Retina (tissue), 1 donor: ENCODE measurements at regions not wholly inside any gene's neighbourhood (a gene's known extent, or its start where the extent isn't known, plus 50 kb on each side); places are given as distances from the start of the nearest gene placed in this dataset.
"Not testable (repeated sequence)": the region's sequence is repeated elsewhere in the genome, so short reads cannot be mapped to it uniquely, and the experiment has no call there.

Source experiments
- DNase-seq: peaks from one replicate; pipeline ENCODE4 v3.0.0-alpha.2; 2016

DNA sequence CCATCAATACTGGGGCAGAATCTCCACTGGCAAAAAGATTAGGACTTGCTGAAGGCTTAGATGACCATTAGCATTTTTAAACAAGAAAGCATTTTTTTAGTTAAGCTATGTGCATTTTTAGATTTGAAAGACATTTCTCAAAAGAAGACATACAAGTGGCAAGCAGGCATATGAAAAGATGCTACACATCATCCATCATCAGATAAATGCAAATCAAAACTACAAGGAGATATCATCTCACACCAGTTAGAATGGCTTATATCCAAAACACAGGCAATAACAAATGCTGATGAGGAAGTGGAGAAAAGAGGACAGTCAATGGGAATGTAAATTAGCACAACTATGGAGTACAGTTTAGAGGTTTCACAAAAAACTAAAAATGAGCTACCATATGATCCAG lies 195.6 kb upstream of the TNC start:
- DNase-seq: no peak

DNA sequence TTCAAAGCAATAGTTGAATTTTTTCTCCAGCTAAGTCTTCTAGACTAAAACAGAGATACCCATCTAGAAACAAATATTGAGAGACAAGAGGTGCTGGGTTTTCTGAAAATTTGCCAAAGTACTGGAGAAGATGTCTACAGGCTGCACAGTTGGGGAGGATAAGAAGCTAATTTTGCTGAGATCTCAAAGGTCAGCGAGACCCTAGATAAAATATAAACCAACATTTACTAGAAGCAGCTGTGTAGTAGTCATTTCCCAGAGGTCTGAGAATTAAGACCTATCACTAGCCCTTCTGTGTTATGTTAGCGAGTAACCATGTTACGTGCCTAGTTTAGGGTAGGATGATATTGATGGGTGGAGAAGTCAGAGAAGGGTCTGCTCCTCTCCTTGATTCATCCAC lies 208.5 kb upstream of the TNC start:
- no peak for DNase-seq

- DNase-seq: no peak
Measured at GRCh38 chr9:115327436-115328122, 209.6 kb upstream of the TNC start.

GRCh38 chr9:115328228-115328627 lies 210.3 kb upstream of the TNC start:
- no peak for DNase-seq

DNA sequence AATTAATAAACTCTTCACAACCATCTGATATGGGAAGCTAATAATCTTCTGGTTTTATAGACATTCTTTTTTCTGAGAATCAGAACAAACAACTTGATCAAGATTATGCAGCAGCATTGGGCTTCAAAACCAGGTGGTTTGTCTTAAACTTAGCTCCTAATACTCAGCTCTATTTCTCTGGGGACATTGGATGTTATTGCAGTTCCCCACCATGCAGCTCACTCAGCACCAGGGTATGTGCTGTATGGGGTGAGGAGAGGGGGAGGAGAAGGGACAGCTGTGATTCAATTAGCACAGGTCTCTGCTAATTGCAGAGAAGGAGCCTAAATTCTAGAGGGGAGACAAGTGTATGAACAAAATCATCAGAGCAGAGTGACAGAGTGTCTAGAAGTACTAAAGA lies 210.7 kb upstream of the TNC start:
- DNase-seq: no peak

DNA sequence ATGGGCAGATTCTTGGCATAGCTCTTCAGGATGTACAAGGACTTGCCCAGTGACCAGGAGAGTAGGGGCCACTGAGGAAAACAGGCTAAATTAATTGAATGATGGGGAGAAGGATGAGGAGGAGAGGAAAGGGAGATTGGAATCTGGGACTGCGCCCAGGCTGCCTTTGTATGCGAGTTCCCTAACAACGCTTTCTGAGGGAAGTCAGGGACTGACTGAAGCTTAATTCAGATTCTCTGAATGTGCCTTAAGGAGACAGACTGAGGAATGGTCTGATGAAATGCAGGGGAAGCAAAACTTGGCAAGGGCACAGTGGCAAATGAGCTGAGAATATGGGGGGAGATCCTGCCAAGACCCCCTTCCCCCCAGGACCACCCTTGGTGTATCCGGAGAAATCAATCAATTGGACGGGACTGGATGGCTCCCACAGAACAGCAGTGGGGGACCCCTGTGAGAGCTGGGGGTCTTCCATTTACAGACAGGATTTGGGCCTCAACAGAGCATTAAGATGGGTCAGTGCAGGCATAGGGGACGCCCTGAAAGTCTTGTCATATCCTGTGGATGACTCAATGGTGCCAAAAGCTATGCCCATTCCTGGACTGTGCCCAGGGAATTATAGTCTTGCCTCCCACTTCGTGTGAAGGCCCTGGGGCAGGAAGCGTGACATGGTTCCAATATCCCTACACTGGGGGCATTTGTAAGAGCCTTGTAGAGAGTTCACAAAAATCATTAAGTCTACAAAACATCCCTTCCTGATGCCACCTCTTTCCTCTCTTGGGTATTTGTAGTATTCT lies 215.5 kb upstream of the TNC start:
- no peak for DNase-seq

GRCh38 chr9:115335439-115335838 lies 217.5 kb upstream of the TNC start:
- DNase-seq: no peak

- no peak for DNase-seq
Measured at GRCh38 chr9:115340314-115340713, 222.4 kb upstream of the TNC start.

- DNase-seq: no peak
Measured at GRCh38 chr9:115341426-115341825, 223.5 kb upstream of the TNC start.

GRCh38 chr9:115347776-115348175 lies 229.8 kb upstream of the TNC start:
- DNase-seq: not testable (repeated sequence)

- not testable (repeated sequence) for DNase-seq
Measured at GRCh38 chr9:115348936-115349335, 231.0 kb upstream of the TNC start.

GRCh38 chr9:115349542-115349941 lies 231.6 kb upstream of the TNC start:
- no peak for DNase-seq

DNA sequence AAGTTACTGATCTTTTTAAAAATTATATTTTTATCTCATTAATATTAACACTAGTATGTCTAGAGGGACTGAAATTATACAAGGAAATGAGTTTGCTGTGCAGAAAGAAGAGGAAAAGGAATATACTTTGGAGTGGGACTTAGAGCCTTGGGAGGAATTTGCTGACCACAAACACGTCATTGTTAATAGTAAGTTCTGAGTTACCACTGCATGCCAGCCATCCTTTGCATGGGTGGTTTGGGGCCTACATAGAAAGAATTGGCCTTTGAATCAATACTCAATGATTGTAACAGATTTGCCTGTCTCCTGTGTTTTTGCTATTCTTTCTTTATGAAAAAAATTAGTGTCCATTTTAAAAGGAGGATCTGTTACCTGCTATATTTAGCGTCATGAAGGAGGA lies 232.6 kb upstream of the TNC start:
- no peak for DNase-seq

DNA sequence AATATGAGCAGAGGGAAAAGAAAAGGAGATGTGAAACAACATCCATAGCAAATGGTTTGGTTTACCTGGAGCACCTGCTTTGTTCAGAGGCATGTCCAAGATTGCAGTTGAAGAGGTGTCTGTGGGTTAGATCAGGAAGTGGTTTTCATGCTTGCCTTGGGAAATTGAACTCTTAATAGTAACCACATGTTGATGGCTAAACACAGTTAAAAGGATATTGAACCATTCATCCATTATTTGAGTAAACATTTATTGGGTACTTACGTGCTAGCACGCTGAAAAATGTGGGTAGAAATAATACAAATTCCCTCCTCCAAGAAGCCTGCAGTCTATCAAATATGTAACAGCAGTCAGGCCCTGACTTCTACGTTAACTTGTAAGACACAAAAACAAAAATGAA lies 235.7 kb upstream of the TNC start:
- no peak for DNase-seq

DNA sequence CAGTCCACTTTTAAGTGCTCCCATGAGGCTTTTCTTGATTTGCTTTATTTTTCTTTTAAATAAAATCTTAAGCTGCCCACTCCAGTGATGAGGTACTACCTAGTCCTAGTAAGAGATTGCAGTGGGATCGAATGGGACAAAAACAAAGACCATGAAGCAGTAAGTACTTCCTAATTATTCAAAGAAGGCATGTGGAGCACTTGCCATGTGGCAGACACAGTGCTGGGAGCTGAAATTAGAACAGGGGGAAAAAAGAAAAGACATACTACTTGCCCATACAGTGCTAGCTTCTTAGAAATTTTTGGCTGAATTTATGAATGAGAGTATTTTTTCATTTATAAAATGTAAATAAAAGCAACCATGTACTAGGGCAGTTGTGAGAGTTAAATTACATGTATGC lies 239.9 kb upstream of the TNC start:
- DNase-seq: no peak

DNA sequence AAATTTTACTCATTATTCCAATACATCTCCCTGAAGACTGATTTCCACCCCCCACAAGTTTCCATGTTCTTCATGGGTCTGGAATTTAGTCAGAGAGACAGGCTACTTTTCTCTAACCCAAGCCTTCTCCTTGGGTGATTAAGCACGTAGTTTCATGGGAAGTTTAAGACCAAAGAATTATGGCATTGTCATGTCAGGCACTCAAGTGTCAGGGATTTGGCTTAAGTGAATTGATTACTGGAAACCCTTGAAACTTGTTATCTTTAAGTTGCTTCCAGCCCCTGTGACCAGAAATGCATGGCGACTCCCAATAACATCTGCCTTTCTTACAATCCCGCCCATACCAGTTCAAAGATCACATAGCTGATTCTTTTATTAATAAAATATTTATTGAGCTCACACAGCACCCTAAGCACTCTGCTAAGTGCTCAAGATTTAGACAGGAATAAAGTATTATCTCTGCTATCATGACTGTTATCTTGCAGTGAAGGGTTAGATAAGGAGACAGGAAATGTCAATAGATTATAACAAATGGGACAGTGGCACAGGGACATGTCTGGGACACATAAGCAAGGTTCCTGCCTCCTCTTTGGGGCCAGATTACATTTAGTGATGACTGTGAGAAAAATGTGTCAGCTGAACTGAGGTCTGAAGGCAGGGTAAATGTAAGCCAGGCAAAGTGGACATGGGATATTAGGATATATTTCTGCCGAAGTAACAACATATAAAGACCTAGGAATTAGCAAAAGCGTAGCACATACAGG lies 241.2 kb upstream of the TNC start:
- no peak for DNase-seq

DNA sequence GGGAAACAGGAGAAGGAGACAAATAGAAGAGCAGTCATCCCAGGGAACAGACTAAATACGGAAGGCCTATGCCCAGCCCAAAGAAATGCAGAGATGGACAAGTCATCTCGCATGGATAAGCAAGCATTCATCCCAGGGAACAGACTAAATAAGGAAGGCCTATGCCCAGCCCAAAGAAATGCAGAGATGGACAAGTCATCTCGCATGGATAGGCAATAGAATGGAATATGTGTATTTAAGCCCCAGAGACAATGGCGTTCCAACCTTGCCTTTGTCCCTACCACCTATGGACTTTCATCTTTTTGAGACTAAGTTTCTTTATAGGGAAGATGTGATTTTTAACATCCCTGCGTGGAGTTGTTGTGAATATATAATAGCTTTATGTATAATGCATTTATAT lies 242.2 kb upstream of the TNC start:
- no peak for DNase-seq

GRCh38 chr9:115362101-115362500 lies 244.1 kb upstream of the TNC start:
- no peak for DNase-seq

- DNase-seq: no peak
Measured at GRCh38 chr9:115362640-115363039, 244.7 kb upstream of the TNC start.

DNA sequence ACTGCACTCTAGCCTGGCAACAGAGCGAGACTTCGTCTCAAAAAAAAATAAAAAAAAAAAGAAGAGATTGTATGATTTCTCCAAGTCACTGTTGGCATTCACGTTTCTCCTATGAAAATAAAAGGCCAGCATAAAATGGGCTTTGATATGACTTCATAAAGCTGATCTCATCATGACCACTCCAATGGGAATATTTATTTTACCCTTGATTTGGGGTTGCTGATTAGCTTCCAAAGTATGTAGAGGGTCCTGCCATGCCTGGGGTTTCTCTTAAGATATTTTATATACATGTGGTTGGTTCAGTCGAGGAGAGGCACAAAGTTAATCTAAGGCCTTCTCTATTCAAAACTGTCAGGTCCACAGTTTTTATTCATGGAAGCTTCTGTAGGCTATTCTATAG lies 247.0 kb upstream of the TNC start:
- no peak for DNase-seq

- DNase-seq: no peak
Measured at GRCh38 chr9:115367321-115367720, 249.4 kb upstream of the TNC start.

GRCh38 chr9:115367780-115368525 lies 250.0 kb upstream of the TNC start:
- no peak for DNase-seq

DNA sequence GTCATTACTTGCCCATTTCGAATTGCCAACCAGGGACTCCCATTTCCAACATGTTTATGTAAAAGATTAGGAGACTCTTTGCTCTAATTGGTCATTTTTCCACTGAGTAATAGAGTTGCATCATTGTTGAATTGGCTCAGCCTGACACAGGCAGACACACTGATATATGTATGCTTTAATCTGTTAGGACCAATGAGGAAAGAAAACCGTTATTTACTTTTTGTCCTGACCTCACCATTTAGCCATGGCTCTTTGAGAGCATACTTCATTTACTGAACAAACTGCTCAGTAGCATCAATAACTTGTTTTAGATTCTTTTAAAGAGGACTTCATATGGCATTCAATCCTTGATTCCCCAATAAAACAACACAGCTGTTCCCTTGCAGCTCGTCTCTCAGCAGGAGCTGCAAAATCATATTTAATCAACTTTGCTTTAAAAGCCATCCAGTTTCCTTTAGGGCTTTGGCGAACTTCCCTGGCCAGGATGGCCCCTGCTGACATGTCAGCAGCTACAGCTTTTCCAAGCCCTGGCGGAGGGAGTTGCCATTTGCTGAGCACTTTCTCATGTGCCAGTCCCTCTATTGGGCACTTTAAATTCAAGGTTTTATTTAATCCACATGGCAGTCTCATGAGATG lies 251.5 kb upstream of the TNC start:
- peak; percentile 15 for DNase-seq
